SK-N-SH (cell line): ENCODE measurements at regions not wholly inside any gene's neighbourhood (a gene's known extent, or its start where the extent isn't known, plus 50 kb on each side); places are given as distances from the start of the nearest gene placed in this dataset.

ENCODE experiments used
- CTCF ChIA-PET: fragments of 300-600, 350-600 bp; formaldehyde crosslinking; extraction: SDS; loops from one replicate; lab custom pipeline; 2021; lab: Yijun Ruan, JAX
- POLR2A ChIA-PET: fragments of 350-600 bp; sonication (Branson Sonifier 250); formaldehyde crosslinking; extraction: SDS; loops from one replicate; lab custom pipeline; 2020; ENCODE audit warnings: antibody characterized with exemption, inconsistent platforms; lab: Yijun Ruan, JAX
- DNase-seq: peaks from one replicate; pipeline ENCODE4 v3.0.0; 2012
- H2AFZ ChIP-seq: fragments of 200-600 bp; sonication (generic); 2 replicates; pipeline ENCODE4 v1.8.1; 2016; ENCODE audit warnings: antibody characterized with exemption, mild to moderate bottlenecking, low read depth
- H3F3A ChIP-seq: fragments of 200-600 bp; sonication (generic); replicated peaks from 2 replicates; pipeline ENCODE3; 2016; ENCODE audit warnings: antibody characterized with exemption, mild to moderate bottlenecking; ENCODE audit not compliant: insufficient read depth
- H3K27ac ChIP-seq, 2 experiments: fragments of 200-500 bp in 1 of 2; fragments of 200-600 bp in 1 of 2; sonication (Bioruptor generic) in 1 of 2; sonication (generic), shearing (Covaris generic) in 1 of 2; 2 replicates each; pipeline versions ENCODE4 v1.5.1 to v1.6.1; 2014 to 2016; ENCODE audit warnings: low read depth in 2 of 2, inconsistent platforms in 1 of 2, low read length in 1 of 2, mild to moderate bottlenecking in 1 of 2, mixed read lengths in 1 of 2
- H3K27me3 ChIP-seq: fragments of 200-600 bp; sonication (generic), shearing (Covaris generic); 2 replicates; pipeline ENCODE4 v1.6.1; 2016; ENCODE audit warnings: mixed run types; ENCODE audit not compliant: insufficient read depth
- H3K36me3 ChIP-seq, 2 experiments: fragments of 200-500 bp in 1 of 2; fragments of 200-600 bp in 1 of 2; sonication (Bioruptor generic) in 1 of 2; sonication (generic) in 1 of 2; replicated peaks in 1 of 2; 2 replicates each; pipeline versions ENCODE3 to v1.5.1; 2014 to 2016; ENCODE audit warnings: low read length in 1 of 2, mild to moderate bottlenecking in 1 of 2; ENCODE audit not compliant: insufficient read depth in 2 of 2, control insufficient read depth in 1 of 2
- H3K4me1 ChIP-seq, 2 experiments: fragments of 200-500 bp in 1 of 2; fragments of 200-600 bp in 1 of 2; sonication (Bioruptor generic) in 1 of 2; sonication (generic), shearing (Covaris generic) in 1 of 2; 2 replicates each; pipeline versions ENCODE4 v1.5.1 to v1.6.1; 2014 to 2016; ENCODE audit warnings: low read depth in 1 of 2, low read length in 1 of 2, mixed run types in 1 of 2; ENCODE audit not compliant: insufficient read depth in 2 of 2, control insufficient read depth in 1 of 2
- H3K4me2 ChIP-seq: fragments of 200-600 bp; sonication (generic), shearing (Covaris generic); 2 replicates; pipeline ENCODE4 v1.6.1; 2017; ENCODE audit warnings: mixed run types
- H3K4me3 ChIP-seq, 2 experiments: fragments of 200-500 bp in 1 of 2; fragments of 200-600 bp in 1 of 2; sonication (Bioruptor generic) in 1 of 2; sonication (generic), shearing (Covaris generic) in 1 of 2; 2 replicates each; pipeline versions ENCODE4 v1.5.1 to v1.8.1; 2014 to 2016; ENCODE audit warnings: low read depth in 2 of 2, inconsistent platforms in 1 of 2, low read length in 1 of 2, mild to moderate bottlenecking in 1 of 2, mixed read lengths in 1 of 2, moderate library complexity in 1 of 2
- H3K79me2 ChIP-seq: fragments of 200-600 bp; sonication (generic); 2 replicates; pipeline ENCODE4 v1.8.1; 2017; ENCODE audit warnings: mild to moderate bottlenecking; ENCODE audit not compliant: insufficient read depth
- H3K9ac ChIP-seq: fragments of 200-600 bp; sonication (generic); 2 replicates; pipeline ENCODE4 v1.6.1; 2017; ENCODE audit warnings: mixed run types
- H3K9me2 ChIP-seq: fragments of 200-600 bp; sonication (generic); 2 replicates; pipeline ENCODE4 v1.6.1; 2017; ENCODE audit warnings: mixed run types
- H3K9me3 ChIP-seq: fragments of 200-600 bp; sonication (generic); 2 replicates; pipeline ENCODE4 v1.6.1; 2017; ENCODE audit warnings: mixed run types, mild to moderate bottlenecking, moderate library complexity
- H4K20me1 ChIP-seq: fragments of 200-600 bp; sonication (generic); 2 replicates; pipeline ENCODE4 v1.6.1; 2017; ENCODE audit warnings: mild to moderate bottlenecking, mixed run types; ENCODE audit not compliant: insufficient read depth
- CTCF ChIP-seq: fragments of 200-600 bp; sonication (generic); IDR thresholded peaks from 2 replicates; pipeline ENCODE4 v1.6.1; 2017; ENCODE audit warnings: antibody characterized with exemption, mild to moderate bottlenecking, moderate library complexity
- EP300 ChIP-seq, 2 experiments: IDR thresholded peaks; 2 replicates each; pipeline versions ENCODE4 v1.4.0 to v1.6.1; 2012; ENCODE audit warnings: borderline replicate concordance in 1 of 2, low read depth in 1 of 2, low read length in 1 of 2
- GATA2 ChIP-seq: sonication (generic); formaldehyde crosslinking; IDR thresholded peaks from 2 replicates; pipeline ENCODE4 v1.5.0; 2020; ENCODE audit warnings: mild to moderate bottlenecking, missing genetic modification reagents
- MXI1 ChIP-seq: IDR thresholded peaks from 2 replicates; pipeline ENCODE4 v1.6.1; 2012; ENCODE audit warnings: mild to moderate bottlenecking, low read depth, low read length, improper control_type of control experiment
- PBX3 ChIP-seq: IDR thresholded peaks from 2 replicates; pipeline ENCODE4; 2012
- RAD21 ChIP-seq: IDR thresholded peaks from 2 replicates; pipeline ENCODE4 v1.6.1; 2012; ENCODE audit warnings: mild to moderate bottlenecking, low read length
- ZBTB33 ChIP-seq: IDR thresholded peaks from 2 replicates; pipeline ENCODE4 v1.4.0; 2012; ENCODE audit warnings: low read depth, borderline replicate concordance
- WGBS: methylation state at CpG from one replicate; pipeline ENCODE4 v1.1.6; 2017; ENCODE audit warnings: low lambda C conversion rate; 5-methylcytosine and 5-hydroxymethylcytosine counted together

- TF ChIP-seq MXI1 (peak; percentile 14; the same call in 1 of the 2 replicates), PBX3 (no peak), CTCF (no peak), EP300 (IDR thresholded peaks at IDR 0.05; ENCODE audit: borderline replicate concordance in 1 of 2, low read depth in 1 of 2, low read length in 1 of 2) (peak in 1 of 2 experiments; percentile 91; a peak in 2 of 4 replicates)
Measured at GRCh38 chr1:60223158-60223557, 149.6 kb upstream of the C1orf87 start (continued).

- H2AFZ ChIP-seq = no peak overlapping the region
- H3K9me2 ChIP-seq = no peaks in the 10 kb centered on the region
- H4K20me1 ChIP-seq = no peaks in the 10 kb centered on the region
- no peaks in the 10 kb centered on the region for H3K9me3 ChIP-seq
- ChIA-PET CTCF (interaction anchor here (1.0 to 1.9 kb wide), 2 partner anchors 58 to 246 kb away, joined by 3 to 9 read pairs; no protein-coding TSS in a partner anchor), POLR2A (interaction anchor here (1.1 to 1.2 kb wide), 2 partner anchors 12 to 59 kb away, joined by 3 to 4 read pairs; no protein-coding TSS in a partner anchor)
- H3K27ac ChIP-seq = peak overlapping the region in 1 of 2 experiments; percentile 94; a peak in 2 of 4 replicates
- no peak overlapping the region for H3K4me2 ChIP-seq
- H3F3A ChIP-seq = no peaks in the 10 kb centered on the region
- 34% methylated on average over 11 of the region's 11 CpGs for WGBS
- no peaks in the 10 kb centered on the region for H3K27me3 ChIP-seq
- peaks cover 0 to 17% of the 10 kb centered on the region in 2 experiments; a peak in 2 of 4 replicates for H3K4me1 ChIP-seq
- H3K4me3 ChIP-seq = no peak overlapping the region
- DNase-seq = peak; percentile 35
- H3K36me3 ChIP-seq = no peaks in the 10 kb centered on the region
- no peaks in the 10 kb centered on the region for H3K79me2 ChIP-seq
- no peak overlapping the region for H3K9ac ChIP-seq
- peak; percentile 24 for TF ChIP-seq RAD21
- no peak for TF ChIP-seq ZBTB33
- TF ChIP-seq EP300 (IDR thresholded peaks at IDR 0.05; ENCODE audit: borderline replicate concordance in 1 of 2, low read depth in 1 of 2, low read length in 1 of 2) = peak in 1 of 2 experiments; percentile 27; a peak in 1 of 4 replicates
- TF ChIP-seq GATA2 = peak; percentile 58
Measured at GRCh38 chr1:60222360-60223115, 149.0 kb upstream of the C1orf87 start.
